ENCODE measurements at regions not wholly inside any gene's neighbourhood (a gene's known extent, or its start where the extent isn't known, plus 50 kb on each side); places are given as distances from the start of the nearest gene placed in this dataset.

DNA sequence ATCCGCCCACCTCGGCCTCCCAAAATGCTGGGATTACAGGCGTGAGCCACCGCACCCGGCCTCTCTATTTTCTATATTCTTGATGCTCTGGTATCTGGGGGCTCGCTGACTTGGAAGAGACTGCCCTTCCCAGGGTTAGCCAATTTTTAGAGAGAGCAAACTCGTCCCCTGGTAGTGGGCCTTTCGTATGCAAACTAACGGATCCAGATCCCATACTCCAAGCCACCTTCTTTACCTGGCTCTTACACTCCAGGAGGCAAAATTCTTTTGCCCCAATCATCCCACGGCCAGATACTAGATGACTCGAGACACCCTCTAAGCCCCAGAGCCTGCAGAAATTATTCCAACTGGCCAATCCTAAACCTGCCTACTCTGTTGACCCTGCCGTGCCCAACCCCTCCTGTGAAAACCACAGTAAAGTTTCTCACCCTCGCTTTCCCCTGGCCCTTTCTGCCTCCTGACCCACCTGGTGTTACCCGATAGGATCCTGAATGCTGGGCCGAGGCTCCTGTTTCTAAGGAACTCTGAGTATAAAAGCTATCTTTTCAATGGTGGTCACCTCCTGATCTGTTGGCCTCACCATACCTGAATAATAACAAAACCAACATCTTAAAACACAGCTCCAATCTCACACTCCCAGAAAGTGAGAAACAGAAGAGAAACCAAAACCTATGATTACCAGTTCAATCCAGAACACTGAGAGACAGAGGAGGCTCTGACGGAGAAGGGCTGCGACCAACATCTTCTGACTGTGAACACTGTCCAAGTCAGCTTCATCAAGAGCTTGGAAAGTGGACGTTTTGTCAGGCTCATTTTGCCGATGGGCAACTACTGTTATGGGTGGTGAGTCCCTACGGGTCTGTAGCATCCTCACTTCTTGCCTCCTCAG is 57.6 kb upstream of the ZNF532 start:
- TF ChIP-seq, protein P1, sequence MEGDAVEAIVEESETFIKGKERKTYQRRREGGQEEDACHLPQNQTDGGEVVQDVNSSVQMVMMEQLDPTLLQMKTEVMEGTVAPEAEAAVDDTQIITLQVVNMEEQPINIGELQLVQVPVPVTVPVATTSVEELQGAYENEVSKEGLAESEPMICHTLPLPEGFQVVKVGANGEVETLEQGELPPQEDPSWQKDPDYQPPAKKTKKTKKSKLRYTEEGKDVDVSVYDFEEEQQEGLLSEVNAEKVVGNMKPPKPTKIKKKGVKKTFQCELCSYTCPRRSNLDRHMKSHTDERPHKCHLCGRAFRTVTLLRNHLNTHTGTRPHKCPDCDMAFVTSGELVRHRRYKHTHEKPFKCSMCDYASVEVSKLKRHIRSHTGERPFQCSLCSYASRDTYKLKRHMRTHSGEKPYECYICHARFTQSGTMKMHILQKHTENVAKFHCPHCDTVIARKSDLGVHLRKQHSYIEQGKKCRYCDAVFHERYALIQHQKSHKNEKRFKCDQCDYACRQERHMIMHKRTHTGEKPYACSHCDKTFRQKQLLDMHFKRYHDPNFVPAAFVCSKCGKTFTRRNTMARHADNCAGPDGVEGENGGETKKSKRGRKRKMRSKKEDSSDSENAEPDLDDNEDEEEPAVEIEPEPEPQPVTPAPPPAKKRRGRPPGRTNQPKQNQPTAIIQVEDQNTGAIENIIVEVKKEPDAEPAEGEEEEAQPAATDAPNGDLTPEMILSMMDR (IDR thresholded peaks at IDR 0.05), result no peak
- TF ChIP-seq POLR2A (IDR thresholded peaks at IDR 0.05) (no peak), POLR2AphosphoS5 (IDR thresholded peaks at IDR 0.05) (no peak)

Data from sigmoid colon (tissue), 4 donors.